NCI-H128 (cell line): ENCODE measurements at regions not wholly inside any gene's neighbourhood (a gene's known extent, or its start where the extent isn't known, plus 50 kb on each side); places are given as distances from the start of the nearest gene placed in this dataset.

ENCODE experiments used
- DNase-seq: peaks from one replicate; lab custom pipeline; 2025; ENCODE audit not compliant: unreplicated experiment; lab: John Stamatoyannopoulos, UW

DNA sequence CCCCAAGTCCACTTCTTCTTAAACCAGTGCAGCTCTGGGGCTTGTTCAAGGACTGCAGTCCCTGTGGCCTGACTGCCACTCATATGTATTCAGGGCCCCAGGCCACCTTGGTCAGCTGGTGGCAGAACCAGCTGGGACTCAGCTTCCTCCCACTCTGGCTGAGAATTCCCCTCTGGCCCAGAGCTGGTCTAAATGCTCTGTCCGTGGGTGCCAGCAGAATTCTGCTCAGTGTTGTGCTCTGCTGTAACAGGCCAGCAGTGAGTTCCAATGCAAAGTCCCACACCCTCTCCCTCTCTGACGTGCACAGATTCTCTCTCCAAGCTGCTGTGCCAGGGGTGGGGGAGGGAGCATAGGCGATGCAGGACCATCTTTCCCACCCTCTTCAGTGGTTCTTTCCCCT is 210.4 kb upstream of the RGS6 start:
- no peak for DNase-seq

DNA sequence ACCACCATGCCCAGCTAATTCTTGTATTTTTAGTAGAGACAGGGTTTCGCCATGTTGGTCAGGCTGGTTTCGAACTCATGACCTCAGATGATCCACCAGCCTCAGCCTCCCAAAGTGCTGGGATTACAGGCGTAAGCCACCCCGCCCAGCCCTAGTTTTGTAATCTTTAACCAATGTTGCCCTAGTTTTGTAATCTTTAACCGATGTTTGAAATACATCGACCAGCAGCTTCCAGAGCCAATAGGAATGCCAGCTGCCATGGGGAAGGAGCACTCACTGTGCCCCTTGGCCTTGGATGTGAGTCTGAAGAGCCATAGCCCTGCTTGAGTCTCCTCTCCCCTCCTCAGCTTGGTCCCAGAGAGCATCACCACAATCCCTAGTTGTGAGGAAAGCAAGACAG is 209.3 kb upstream of the RGS6 start:
- DNase-seq = no peak

DNA sequence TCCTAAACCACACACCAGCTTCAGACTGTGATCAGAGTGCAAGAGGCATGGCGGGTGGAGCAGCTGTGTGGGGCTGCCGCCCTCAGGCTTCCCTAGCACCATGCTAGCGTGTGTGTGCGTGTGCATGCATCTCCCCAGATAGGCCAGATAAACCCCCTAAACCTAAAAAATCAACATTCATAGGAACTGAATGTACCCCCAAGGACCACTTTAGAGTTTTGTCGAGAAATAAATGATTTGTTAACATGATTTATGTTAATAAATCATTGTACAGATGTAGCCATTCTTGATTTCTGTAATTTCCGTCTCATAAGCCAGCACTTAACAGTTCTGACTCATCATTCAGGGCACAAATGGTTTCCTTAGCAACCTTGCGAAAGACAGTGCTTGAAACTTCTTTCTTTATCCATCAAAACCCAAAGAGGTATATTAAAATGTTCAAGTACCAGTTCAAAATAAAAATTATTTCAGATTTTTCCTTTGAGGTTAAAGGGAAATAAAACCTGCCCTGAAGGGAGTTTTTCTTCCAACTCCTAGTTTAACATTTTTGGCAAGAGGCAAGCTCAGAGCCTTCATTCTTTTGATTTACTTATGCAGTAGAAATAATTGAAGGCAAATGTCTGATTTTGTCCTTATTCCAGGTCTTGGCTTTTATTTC is 206.2 kb upstream of the RGS6 start:
- DNase-seq = no peak

DNA sequence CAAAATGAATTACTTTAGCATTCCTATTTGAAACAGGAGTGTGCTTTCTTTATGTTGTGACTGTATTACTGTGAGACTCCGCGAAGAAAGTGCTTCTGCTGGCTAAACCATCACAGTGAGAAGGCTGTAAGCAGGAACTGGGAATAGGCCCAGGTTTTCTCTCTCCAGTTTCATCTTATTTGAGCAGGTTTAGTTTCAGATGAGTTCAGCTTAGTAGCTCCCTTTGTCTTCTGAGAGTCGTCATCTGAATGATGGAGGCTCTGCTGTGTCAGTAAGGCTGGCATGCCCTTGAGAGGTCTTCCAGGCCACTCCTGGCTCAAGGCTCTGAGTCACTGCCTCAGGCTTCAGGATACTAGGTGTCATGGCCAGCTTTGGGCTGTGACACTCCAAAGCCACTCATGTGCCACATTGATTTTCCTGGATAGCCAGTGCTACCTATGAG is 205.6 kb upstream of the RGS6 start:
- DNase-seq = no peak

DNA sequence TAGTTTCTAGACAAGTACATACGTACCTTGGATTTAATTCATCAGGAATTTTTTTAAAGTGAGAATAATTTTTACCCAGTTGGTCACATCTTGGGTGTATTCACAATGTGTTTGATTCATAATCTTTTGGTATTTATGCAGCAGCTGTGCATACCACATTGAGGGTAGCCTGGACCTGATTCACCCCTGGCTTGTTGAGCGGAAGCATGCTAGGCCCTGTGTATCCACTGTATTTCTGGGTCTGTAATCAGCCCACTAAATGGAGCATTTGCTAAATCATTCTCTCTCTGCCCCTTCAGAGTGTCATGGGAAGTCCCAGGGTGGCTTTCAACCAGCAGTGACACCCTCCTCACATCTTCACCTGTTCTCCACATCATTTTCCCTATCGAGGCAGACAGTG is 203.8 kb upstream of the RGS6 start:
- no peak for DNase-seq

DNA sequence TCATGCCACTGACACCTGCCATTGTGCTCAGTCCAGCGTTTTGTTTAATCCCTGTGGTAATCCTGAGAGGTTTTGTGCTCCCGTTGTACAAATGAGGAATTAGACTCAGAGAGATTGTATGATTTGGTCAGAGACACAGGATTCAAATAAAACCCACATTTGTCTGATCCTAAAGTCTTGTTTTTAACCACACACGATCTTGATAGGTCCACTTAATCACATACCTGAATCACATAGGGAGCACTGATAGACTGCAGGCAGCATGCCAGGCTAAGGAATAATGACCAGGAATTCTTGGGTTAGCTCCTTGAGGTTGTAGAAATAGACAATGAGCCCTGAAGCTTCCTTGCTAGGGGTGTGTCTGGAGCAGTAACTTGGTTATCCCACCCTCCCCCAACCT is 202.6 kb upstream of the RGS6 start:
- no peak for DNase-seq

DNA sequence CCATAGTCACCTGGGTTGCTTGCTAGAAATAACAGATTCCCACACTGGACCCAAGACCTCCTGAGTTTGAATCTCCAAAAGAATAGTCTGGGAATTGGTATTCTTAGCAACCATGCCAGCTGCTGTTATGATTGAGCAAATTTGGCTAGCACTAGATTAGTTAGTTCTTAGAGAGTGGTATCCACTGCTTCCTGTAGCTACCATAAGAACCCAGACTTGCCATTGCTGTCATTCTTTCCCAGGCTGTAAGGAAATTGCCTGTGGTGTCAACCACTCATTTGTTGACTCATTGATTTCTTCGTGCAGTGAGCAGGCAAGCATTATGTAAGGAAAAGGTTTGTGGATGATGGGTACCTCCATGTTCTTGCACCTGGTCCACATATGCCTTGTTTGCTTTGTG is 201.8 kb upstream of the RGS6 start:
- no peak for DNase-seq

DNA sequence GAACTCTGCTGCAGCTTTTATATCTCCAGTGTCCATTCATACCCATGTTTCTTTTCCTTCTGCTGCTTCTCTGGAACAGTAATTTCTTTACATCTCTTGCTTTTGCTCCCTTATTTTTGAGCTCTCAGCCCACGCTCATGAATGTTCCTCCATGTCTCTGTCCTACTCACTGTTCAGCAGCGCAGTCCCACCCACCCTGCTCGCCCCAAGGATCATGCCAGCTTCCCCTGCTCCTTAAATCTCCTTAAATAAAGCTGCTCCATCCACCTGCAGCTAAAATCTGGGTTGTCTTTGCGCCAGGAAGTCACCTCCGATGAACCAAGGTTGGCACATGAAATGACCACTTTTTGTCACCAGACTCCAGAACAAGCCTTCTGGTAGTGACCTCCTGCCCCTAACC is 201.1 kb upstream of the RGS6 start:
- no peak for DNase-seq

DNA sequence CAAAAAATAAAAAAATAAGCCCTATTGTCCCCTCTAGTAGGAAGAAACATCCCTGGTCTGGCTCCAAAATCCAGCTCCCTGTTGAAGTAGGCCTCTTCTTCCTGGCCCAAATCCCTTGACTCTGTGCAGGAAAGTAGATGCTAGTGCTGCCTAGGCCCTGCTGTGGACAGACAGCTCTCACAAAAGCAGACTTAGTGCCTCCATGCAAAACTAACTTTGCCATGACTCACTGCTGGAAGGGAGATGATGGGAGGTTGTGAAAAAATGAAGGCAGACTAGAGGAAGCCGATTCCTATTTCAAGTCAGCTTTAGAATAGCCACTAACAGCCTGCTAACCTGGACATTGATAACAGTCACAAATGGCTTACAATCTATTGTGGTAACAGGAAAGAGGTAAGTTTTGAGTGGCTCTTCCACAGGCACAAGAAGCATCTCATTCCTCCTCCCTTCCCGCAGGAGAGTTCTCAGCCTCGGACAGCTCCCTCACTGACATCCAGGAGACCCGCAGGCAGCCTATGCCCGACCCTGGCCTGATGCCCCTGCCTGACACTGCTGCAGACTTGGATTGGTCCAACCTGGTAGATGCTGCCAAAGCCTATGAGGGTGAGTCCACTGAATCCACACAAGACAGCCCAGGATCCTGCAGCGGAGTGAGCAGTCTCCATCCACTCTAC is 198.9 kb upstream of the RGS6 start:
- no peak for DNase-seq

DNA sequence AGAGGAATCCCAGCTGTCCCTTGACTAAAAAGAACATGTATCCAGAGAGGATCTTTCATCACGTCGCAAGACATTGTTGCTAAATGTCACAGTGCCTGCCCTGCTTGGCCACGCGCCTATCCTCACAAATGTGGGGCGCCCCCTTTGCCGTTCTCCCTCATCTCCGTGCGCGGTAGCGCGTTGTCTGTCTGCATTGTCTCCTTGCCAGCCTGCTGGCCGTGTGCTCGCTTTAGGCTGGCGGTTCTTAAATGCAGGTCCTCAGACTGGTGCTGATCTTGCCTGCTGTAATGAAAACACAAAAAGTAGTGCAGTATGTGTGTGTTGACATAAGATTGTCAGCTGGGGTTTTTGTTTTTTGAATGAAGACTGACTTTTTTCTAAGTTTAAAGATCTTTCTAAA is 198.2 kb upstream of the RGS6 start:
- DNase-seq = no peak

DNA sequence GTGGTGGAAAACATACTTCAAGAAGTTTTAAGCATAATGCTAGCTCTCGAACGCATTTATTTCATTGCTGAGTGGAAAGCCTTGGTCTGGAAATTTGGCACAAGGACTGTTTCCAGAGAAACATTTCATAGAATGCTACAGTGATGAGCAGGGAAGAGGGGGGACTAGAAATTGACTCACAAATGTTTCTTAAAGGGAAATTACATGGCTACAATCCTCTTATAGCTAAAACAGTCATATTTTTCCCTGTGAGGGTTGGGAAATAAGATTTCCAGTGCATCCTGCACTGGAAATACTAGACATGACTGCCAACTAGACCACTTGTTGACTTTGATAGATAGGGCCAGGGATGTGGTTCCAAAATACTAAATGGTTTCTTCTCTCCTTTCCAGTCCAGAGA is 197.3 kb upstream of the RGS6 start:
- no peak for DNase-seq

DNA sequence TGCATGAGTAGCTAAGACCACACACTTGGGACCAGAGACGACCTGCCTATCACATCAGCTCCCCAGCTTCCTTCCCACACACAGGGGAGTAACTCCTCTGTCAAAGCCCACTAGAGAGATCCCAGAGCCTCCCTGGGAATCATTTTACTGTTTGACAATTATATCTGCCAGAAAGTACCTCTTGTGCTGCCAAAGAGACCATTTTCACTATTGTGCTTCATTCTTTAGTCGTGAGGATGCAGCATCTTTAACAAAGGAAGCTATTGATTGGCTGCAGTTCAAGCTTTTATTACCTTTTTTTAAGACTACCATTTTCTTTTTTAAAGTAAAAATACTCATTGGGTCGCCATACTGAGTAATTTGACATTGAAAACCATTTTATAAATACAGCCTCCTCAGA is 194.5 kb upstream of the RGS6 start:
- no peak for DNase-seq

DNA sequence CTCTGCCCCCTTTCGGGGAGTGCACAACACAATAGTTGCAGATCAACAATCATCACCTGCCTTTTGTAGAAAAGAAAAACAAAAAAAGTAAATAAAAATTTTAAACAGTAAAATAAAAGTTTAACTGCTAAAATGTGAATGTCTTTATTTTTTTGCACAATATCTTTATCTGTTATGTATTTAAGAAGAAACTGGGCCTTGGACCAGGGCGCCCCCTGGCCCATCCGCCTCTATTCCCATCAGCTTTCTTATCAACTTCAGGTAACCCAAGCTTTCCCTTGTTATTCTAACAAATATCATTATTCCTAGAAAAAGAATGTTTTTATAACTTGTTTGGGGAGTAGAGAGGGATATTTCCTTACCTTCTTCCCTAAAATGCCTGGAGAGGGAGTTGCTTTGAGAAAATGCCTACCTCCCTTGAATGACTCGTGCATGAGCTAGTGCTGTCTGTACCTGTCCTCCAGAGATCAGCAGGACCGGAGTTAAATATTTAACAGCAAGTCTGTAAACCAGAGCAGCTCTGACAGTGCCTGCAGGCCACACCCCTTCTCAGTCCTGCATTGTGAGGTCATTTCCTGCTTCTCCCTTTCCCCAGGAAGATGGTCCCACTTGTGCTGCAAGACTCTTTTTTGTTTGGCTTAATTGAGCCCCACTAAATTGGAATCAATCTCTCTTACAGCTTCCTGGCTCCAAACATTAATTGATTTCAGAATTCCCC is 192.8 kb upstream of the RGS6 start:
- no peak for DNase-seq

DNA sequence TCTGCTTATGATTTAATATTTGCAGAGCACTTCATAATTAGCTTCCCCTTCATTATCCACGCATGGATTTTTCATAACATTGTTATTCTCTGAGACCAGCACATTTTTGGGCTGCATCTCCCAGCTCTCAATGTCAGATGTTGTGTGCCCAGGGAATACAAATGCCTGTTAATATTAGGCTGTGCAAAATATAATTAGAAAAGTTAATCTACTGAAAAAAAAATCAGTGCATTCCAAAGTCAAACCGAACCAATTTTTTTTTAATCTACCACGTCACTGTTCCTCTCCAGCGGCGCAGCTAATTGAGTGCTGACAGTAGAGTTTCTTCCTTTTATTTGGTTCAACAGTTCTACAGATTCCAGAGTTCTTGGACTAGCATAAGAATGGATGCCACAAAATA is 191.0 kb upstream of the RGS6 start:
- DNase-seq = no peak

DNA sequence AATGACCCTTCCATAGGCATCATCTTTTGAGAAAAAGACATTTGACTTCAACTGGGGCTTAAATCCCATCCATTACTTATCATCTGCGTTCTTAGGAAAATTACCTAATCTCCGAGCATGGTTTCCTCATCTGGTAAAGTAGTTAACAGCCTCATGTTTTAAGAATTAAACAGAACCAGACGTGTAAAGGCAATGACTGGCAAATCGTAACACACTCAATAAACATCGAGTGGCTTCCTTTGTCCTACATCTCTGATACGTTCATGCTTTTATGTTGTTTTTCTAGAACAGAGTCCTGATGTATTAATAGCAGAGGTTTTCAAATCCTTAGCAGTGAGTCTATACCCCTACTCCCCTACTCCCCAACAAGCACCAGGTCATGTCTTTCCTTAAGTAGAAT is 189.7 kb upstream of the RGS6 start:
- no peak for DNase-seq

DNA sequence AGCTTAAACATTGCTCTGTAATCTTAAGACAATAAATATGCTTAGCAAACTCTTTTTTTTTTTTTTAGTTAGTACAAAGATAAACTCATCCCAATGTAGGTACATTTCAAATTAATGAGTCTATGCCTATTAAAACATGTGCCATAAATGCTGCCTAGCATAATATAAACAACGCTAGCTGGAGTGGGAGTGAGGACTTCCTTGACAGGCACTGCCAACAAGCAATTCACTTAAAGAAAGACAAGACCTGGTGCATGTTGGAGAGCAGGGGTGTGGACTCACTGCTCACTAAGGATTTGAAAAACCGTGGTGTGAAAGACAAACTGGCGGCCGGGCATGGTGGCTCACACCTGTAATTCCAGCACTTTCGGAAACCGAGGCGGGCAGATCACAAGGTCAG is 187.2 kb upstream of the RGS6 start:
- DNase-seq = no peak

DNA sequence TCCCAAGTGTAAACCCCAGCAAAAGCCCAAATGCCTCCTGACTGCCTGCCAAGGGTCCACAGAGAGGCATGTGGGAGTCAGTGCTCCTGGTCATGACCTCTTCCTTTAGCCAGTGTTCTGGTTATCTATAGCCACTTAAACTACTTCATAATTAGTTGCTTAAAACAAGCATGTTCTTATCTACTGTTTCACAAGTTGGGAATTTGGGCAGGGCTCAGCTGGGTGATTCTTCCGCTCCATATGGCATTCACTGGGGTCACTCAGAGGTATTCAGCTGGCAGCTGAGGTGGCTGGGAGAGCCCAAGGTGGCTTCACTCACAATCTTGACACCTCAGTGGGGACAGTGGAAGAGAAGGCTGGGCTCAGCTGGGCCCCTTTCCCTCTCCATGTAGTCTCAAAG is 184.0 kb upstream of the RGS6 start:
- no peak for DNase-seq

DNA sequence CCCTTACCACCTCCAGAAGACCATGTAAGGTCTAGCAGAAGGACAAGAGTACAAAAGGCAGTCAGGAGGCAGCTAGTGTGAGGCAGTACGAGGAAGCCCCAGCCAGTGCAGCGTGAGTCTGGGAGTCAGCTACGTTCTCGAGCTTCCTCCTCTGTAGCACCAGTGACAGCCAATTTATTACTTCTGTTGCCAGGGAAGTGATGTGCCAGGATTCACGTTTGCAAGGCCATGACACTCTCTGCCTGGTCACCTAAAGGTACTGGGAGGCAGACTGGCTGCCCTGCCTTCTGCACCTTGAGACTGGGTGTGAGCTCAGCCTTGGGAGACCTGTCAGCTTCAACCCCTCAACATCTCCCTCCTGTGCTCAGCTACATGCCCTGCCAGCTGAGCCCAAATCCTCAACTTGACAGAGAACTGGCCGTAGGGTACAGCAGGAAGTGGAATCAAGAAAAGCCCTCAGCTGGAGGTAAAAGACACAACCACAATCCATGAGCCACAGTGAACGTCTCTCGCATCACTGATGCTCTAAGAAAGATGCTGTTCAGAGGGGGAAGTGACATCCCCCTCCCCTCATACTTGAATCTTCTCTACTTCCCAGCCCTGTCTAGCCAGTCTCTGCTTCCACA is 182.5 kb upstream of the RGS6 start:
- DNase-seq = no peak

DNA sequence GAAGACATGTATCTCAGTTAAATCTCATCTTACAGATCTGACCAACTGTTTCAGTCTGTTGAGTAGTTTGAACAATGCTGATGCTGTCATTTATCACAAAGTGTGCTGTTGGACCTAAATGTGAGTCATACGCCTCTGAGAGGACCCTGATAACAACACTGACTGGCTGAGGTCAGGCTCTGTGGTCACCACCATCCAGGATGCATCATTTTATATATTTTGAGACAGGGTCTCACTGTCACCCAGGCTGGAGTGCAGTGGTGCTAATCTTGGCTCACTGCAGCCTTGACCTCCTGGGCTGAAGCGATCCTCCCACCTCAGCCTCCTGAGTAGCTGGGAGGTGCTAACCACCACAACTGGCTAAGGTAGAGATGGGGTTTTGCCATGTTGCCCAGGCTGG is 181.0 kb upstream of the RGS6 start:
- no peak for DNase-seq

DNA sequence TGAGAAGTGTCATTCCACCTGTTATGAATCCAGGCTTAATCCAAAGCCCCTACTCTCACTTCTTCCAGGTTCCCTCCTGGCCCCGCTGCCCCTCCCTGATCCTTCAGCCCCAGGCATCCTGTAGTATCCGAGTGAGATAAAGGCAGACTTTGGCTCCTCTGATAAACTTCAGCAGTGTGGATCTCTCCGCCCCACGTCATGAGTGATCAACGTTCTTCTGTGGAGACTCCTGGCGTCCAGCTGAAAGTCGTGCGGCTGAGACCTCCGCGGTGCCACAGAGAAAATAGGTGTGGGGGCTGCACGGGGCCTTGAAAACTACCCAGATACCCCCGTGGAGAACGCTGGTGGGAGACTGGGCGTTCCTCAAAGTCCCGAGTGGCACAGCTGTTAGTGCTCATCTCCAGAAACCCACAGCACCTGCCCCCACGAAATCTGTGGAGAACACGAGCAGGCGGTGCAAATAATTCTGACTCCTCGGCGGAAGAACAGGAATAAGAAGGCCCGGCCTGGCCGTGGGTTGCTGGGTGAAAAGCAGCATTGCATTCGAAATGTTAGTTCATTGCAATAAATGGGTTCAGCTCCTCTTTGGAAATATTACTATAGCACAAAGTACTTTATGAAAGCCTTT is 180.0 kb upstream of the RGS6 start:
- no peak for DNase-seq

DNA sequence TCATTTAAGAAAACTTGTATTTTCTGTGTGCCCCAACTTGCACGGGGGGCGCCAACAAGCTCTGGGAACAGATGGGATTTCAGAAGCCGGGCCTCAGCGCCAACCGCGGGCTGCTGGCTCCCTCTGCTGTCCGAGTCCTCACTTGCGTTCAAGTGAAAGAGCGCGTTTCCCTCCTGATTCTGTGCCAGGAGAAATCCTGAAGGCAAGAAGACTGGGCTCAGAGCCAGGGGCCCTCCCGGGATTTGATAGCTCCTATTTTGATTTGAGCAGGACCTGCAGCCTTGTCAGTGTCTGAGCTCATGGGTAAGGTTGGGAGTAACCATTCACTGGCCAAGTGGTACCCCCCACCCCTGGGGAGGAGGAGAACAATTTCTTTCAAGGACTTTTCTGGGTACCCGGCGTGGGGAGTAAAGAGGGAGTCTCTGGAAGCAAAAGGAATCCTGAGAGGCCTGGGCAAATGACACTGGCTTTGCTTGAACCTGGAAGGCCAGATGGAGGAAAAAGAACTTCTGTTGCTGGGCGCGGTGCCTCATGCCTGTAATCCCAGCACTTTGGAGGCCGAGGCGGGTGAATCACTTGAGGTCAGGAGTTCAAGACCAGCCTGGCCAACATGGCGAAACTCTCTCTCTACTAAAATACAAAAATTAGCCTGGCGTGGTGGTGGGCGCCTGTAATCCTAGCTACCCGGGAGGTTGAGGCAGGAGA is 179.0 kb upstream of the RGS6 start:
- peak; percentile 84 for DNase-seq
